ENCODE measurements at regions not wholly inside any gene's neighbourhood (a gene's known extent, or its start where the extent isn't known, plus 50 kb on each side); places are given as distances from the start of the nearest gene placed in this dataset.

GRCh38 chr4:185874516-185875230 lies 62.7 kb upstream of the SORBS2 start:
- no peak for TF ChIP-seq CTCF (IDR thresholded peaks at IDR 0.05)

GRCh38 chr4:185875316-185875907 lies 63.4 kb upstream of the SORBS2 start:
- TF ChIP-seq CTCF (IDR thresholded peaks at IDR 0.05), result no peak

- no peak for TF ChIP-seq CTCF (IDR thresholded peaks at IDR 0.05)
Measured at GRCh38 chr4:185878633-185879032, 66.6 kb upstream of the SORBS2 start.

- TF ChIP-seq CTCF (IDR thresholded peaks at IDR 0.05), result no peak
Measured at GRCh38 chr4:185879666-185880312, 67.8 kb upstream of the SORBS2 start.

- no peak for TF ChIP-seq CTCF (IDR thresholded peaks at IDR 0.05)
Measured at GRCh38 chr4:185880571-185880970, 68.6 kb upstream of the SORBS2 start.

- no peak for TF ChIP-seq CTCF (IDR thresholded peaks at IDR 0.05)
Measured at GRCh38 chr4:185881430-185881829, 69.4 kb upstream of the SORBS2 start.

- TF ChIP-seq CTCF (IDR thresholded peaks at IDR 0.05), result no peak
Measured at GRCh38 chr4:185883591-185883990, 71.6 kb upstream of the SORBS2 start.
